ENCODE measurements at regions not wholly inside any gene's neighbourhood (a gene's known extent, or its start where the extent isn't known, plus 50 kb on each side); places are given as distances from the start of the nearest gene placed in this dataset.

GRCh38 chr20:24095756-24096155, 107.2 kb upstream of the GGTLC1 start:
- H3K36me3 Mint-ChIP-seq (ENCODE audit: low read depth) = no peaks in the 10 kb centered on the region
- DNase-seq (no peak), ATAC-seq (ENCODE audit: low read depth) (no peak)
- H3K27ac Mint-ChIP-seq = no peak overlapping the region
- TF ChIP-seq CTCF (IDR thresholded peaks at IDR 0.05) = no peak
- no peaks in the 10 kb centered on the region for H3K4me1 Mint-ChIP-seq
- H3K4me3 Mint-ChIP-seq = no peak overlapping the region
- intact Hi-C loops (cut with micrococcal nuclease) = no loop called here
- peaks cover 8% of the 10 kb centered on the region for H3K27me3 Mint-ChIP-seq
- no peaks in the 10 kb centered on the region for H3K9me3 Mint-ChIP-seq
- ChIA-PET CTCF (no interaction called here), POLR2A (no interaction called here)

GRCh38 chr20:24095303-24095702, 106.7 kb upstream of the GGTLC1 start:
- no peak for ATAC-seq (ENCODE audit: low read depth)
- CTCF ChIA-PET = no interaction called here
- Mint-ChIP-seq H3K4me1 (no peaks in the 10 kb centered on the region), H3K36me3 (ENCODE audit: low read depth) (no peaks in the 10 kb centered on the region), H3K27me3 (peaks cover 8% of the 10 kb centered on the region), H3K9me3 (no peaks in the 10 kb centered on the region), H3K4me3 (no peak overlapping the region), H3K27ac (no peak overlapping the region)
- POLR2A ChIA-PET = no interaction called here
- intact Hi-C loops (cut with micrococcal nuclease) = no loop called here
- no peak for TF ChIP-seq CTCF (IDR thresholded peaks at IDR 0.05)
- no peak for DNase-seq

- ATAC-seq (ENCODE audit: low read depth) (no peak), DNase-seq (no peak)
- no peak for TF ChIP-seq CTCF (IDR thresholded peaks at IDR 0.05)
- Mint-ChIP-seq H3K4me3 (no peak overlapping the region), H3K4me1 (no peaks in the 10 kb centered on the region), H3K9me3 (no peaks in the 10 kb centered on the region), H3K27ac (no peak overlapping the region), H3K27me3 (peaks cover 8% of the 10 kb centered on the region), H3K36me3 (ENCODE audit: low read depth) (no peaks in the 10 kb centered on the region)
- ChIA-PET CTCF (no interaction called here), POLR2A (no interaction called here)
- intact Hi-C loops (cut with micrococcal nuclease) = no loop called here
Measured at GRCh38 chr20:24089576-24089975, 101.0 kb upstream of the GGTLC1 start.

- Mint-ChIP-seq H3K4me3 (no peak overlapping the region), H3K9me3 (no peaks in the 10 kb centered on the region), H3K36me3 (ENCODE audit: low read depth) (no peaks in the 10 kb centered on the region), H3K27ac (no peak overlapping the region), H3K27me3 (no peaks in the 10 kb centered on the region), H3K4me1 (no peaks in the 10 kb centered on the region)
- DNase-seq = no peak
- no peak for TF ChIP-seq CTCF (IDR thresholded peaks at IDR 0.05)
- ChIA-PET POLR2A (no interaction called here), CTCF (no interaction called here)
- no peak for ATAC-seq (ENCODE audit: low read depth)
- intact Hi-C loops (cut with micrococcal nuclease) = no loop called here
Measured at GRCh38 chr20:24086121-24086520, 97.5 kb upstream of the GGTLC1 start.

- Mint-ChIP-seq H3K27me3 (no peaks in the 10 kb centered on the region), H3K9me3 (no peaks in the 10 kb centered on the region), H3K36me3 (ENCODE audit: low read depth) (no peaks in the 10 kb centered on the region), H3K27ac (no peak overlapping the region), H3K4me3 (no peak overlapping the region), H3K4me1 (no peaks in the 10 kb centered on the region)
- TF ChIP-seq CTCF (IDR thresholded peaks at IDR 0.05) = no peak
- DNase-seq = no peak
- ChIA-PET POLR2A (no interaction called here), CTCF (no interaction called here)
- intact Hi-C loops (cut with micrococcal nuclease) = no loop called here
- ATAC-seq (ENCODE audit: low read depth) = no peak
Measured at GRCh38 chr20:24084281-24084680, 95.7 kb upstream of the GGTLC1 start.
